ENCODE measurements at regions not wholly inside any gene's neighbourhood (a gene's known extent, or its start where the extent isn't known, plus 50 kb on each side); places are given as distances from the start of the nearest gene placed in this dataset.

DNA sequence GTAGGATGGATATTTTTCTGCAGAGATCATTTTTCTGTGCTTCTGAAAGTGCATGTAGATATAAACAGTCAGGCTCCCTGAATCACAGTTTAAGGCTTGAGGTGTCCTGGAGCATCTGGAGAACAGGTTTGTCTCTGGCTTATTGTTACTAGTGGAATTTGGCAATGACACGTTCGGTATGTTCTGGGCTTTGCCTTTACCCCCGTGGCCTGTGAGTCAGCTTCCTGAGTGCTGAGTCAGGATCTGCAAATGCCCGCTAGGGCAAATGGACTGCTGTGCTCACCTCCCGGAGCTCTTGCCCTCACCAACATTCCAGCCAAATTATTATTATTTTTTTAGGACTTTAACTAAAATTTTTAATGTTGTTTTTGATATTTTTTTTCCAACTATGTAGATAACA lies 192.5 kb upstream of the PRSS1 start:
- no peak overlapping the region for H3K27ac ChIP-seq
- TF ChIP-seq ZFX (IDR thresholded peaks at IDR 0.05; ENCODE audit: borderline replicate concordance), result no peak
- TF ChIP-seq, protein P1, sequence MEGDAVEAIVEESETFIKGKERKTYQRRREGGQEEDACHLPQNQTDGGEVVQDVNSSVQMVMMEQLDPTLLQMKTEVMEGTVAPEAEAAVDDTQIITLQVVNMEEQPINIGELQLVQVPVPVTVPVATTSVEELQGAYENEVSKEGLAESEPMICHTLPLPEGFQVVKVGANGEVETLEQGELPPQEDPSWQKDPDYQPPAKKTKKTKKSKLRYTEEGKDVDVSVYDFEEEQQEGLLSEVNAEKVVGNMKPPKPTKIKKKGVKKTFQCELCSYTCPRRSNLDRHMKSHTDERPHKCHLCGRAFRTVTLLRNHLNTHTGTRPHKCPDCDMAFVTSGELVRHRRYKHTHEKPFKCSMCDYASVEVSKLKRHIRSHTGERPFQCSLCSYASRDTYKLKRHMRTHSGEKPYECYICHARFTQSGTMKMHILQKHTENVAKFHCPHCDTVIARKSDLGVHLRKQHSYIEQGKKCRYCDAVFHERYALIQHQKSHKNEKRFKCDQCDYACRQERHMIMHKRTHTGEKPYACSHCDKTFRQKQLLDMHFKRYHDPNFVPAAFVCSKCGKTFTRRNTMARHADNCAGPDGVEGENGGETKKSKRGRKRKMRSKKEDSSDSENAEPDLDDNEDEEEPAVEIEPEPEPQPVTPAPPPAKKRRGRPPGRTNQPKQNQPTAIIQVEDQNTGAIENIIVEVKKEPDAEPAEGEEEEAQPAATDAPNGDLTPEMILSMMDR (IDR thresholded peaks at IDR 0.05), result no peak

DNA sequence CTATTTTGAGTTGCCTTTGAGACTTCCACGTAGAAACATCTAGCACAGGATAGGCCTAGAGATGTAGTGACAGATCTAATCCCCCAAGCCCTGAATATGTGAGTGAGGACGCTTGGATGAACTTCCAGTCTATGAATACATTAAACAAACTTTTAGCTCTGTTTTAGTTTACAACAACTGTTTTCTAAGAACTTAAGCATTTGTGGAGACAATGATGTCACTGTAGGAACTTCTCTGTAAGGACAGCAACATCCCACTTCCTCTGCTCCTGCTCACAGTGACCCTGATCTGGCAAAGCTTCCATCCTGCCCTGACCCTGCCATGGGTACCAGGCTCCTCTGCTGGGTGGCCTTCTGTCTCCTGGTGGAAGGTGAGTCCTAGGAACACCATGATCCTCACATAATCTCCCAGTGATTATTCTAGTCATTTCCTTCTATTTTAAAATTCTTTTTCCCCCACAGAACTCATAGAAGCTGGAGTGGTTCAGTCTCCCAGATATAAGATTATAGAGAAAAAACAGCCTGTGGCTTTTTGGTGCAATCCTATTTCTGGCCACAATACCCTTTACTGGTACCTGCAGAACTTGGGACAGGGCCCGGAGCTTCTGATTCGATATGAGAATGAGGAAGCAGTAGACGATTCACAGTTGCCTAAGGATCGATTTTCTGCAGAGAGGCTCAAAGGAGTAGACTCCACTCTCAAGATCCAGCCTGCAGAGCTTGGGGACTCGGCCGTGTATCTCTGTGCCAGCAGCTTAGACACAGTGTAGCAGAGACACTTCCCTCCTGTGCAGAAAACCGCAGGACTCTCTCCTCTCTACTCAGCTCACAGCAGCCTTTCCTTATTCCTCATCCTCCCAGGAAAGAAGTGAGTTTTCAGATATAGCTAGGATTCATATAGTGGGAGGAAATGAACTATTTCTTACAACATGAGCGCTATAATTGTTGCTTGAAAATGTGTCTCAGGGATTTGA lies 194.4 kb upstream of the PRSS1 start:
- TF ChIP-seq, protein P1 (IDR thresholded peaks at IDR 0.05), result no peak
- TF ChIP-seq ZFX (IDR thresholded peaks at IDR 0.05; ENCODE audit: borderline replicate concordance), result no peak
- no peak overlapping the region for H3K27ac ChIP-seq

DNA sequence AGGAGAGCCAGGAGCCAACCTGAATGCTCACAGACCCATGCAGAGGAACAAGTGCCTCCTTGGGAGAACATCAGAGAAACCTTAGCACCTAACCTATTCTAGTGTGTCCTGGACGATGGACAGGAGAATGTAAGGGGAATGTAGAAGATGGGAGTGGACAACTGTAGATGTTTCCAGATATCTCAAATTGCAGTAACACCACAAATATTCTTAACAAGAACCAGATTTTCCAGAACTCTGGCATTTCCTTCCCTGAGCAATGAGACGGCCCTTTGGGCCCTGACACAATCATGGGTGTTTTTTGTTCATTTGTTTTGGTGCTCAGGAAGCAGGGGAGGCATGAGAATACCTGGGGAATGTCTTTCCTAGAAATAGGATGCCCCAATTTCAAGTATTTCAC lies 196.1 kb upstream of the PRSS1 start:
- TF ChIP-seq, protein P1 (IDR thresholded peaks at IDR 0.05), result no peak
- TF ChIP-seq ZFX (IDR thresholded peaks at IDR 0.05; ENCODE audit: borderline replicate concordance), result no peak
- no peak overlapping the region for H3K27ac ChIP-seq

DNA sequence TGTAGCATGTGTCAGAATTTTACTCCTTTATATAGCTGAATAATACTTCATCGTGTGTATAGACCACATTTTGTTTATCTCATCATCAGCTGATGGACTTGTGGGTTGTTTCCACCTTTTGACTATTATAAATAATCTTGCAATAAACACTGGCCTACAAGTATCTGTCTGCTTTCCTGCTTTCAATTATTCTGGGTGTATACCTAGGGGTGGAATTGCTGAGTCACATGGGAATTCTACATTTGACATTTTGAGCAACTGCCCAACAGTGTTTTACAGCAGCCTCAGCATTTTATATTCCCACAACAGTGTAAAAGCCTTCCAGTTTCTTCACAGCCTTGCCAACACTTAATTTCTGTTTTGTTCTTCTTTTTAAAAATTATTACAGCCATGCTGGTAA lies 200.3 kb upstream of the PRSS1 start:
- TF ChIP-seq, protein P1 (IDR thresholded peaks at IDR 0.05), result no peak
- no peak for TF ChIP-seq ZFX (IDR thresholded peaks at IDR 0.05; ENCODE audit: borderline replicate concordance)

DNA sequence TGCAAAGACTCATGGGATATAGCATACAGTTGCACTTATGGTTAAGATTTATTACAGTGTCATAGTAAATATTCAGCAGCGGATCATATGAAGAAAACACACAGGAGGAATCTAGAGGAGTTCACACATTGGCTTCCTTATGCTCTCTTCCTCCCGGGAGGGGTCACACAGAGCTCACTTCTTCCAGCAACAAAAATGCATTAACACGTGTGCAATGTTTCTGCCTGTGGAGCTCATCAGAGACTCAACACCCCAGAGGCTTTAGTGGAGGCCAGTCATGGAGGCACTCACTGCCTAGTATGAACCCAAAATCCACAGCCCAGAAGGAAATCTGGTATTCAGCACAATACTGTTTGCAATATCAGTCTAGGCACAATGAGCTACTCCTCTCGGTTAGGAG lies 202.8 kb upstream of the PRSS1 start:
- H3K27ac ChIP-seq, result no peak overlapping the region
- no peak for TF ChIP-seq ZFX (IDR thresholded peaks at IDR 0.05; ENCODE audit: borderline replicate concordance)
- TF ChIP-seq, protein P1 (IDR thresholded peaks at IDR 0.05), result no peak

More for the DNA sequence above, 200.3 kb upstream of the PRSS1 start:
- no peak overlapping the region for H3K27ac ChIP-seq

DNA sequence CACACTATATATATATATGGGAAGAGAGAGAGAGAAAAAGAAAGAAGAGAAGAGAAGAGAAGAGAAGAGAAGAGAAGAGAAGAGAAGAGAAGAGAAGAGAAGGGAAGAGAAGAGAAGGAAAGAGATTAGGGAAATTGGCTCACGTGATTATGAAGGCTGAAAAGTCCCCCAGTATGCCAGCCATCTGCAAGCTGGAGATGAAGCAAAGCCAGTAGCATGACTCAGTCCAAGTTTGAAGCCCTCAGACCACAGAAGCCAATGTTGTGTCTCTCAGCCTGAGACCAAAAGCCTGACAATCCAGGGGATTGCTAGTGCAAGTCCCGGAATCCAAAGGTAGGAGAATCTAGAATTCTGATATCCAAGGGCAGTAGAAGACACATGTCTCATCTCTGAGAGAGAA lies 206.3 kb upstream of the PRSS1 start:
- TF ChIP-seq, protein P1 (IDR thresholded peaks at IDR 0.05), result no peak
- H3K27ac ChIP-seq, result no peak overlapping the region

DNA sequence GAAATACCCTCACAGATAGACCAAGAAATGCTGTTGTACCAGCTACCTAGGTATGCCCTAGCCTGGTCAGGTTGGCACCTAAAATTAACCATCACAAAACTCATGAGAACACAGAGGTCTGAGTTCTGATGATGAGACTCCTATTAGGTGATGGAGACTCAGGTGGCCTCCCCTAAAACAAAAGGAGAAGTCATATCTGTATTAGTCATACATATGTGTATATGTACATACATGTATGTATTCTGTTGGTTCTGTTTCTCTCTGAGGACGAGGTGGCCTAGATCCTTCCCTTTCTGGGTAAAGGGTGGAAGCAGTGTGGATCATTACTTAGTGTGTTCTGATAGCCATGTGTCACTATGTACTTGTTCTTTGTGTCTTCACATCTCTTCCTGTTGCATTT lies 207.2 kb upstream of the PRSS1 start:
- H3K27ac ChIP-seq, result no peak overlapping the region

More for the DNA sequence above, 207.2 kb upstream of the PRSS1 start:
- TF ChIP-seq, protein P1 (IDR thresholded peaks at IDR 0.05), result no peak
- TF ChIP-seq ZFX (IDR thresholded peaks at IDR 0.05; ENCODE audit: borderline replicate concordance), result no peak

Measured in 22Rv1 (cell line).